Heart left ventricle (tissue), 13 donors: ENCODE measurements at regions not wholly inside any gene's neighbourhood (a gene's known extent, or its start where the extent isn't known, plus 50 kb on each side); places are given as distances from the start of the nearest gene placed in this dataset.
"Not testable (repeated sequence)": the region's sequence is repeated elsewhere in the genome, so short reads cannot be mapped to it uniquely, and the experiment has no call there.

Source experiments
- POLR2A ChIP-seq, 2 donors: fragments of 450-650 bp; IDR thresholded peaks; one replicate each; pipeline ENCODE4 v1.6.1; 2017; ENCODE audit warnings: antibody characterized with exemption in 2 of 2, mild to moderate bottlenecking in 2 of 2, moderate library complexity in 2 of 2
- TF ChIP-seq, protein P1 (sequence below), 12 donors: fragments of 200-600 bp; sonication (generic) in 4 of 12; IDR thresholded peaks; one replicate each; pipeline versions ENCODE4 v1.5.0 to v1.8.0; 2018 to 2022; ENCODE audit warnings: antibody characterized with exemption in 12 of 12, mild to moderate bottlenecking in 5 of 12
- donor health status: ischemic (EF 13 %, LVEDD 7.1; RV severe dilation, severe dysfunction).
- donor health status: DM: no; HTN: yes; CAD: no.
- donor health status: DM: no; HTN: no; CAD: no.
- donor health status: ischemic (EF 25% LVEDD 6.9; RV normal size, moderate dysfunction).
- donor health status: ischemic (EF 25% LVEDD 5.7; RV mildly dilated, moderate dysfunction).
- donor health status: ischemic (EF 35%, LVEDD 5.7; RV mildly dilated, moderate dysfunction).
- donor health status: nonischemic (EF 11% LVEDD 7.7; RV severe dilation, severe dysfunction).
- donor health status: DM: yes; HTN: yes; CAD: no.
- donor health status: PGD.
- donor health status: ischemic (EF 29% LVEDD 5.4; RV normal size, mild dysfunction).
- donor health status: nonischemic (EF 23%, LVEDD 6.1; RV moderate dilation, normal function).

DNA sequence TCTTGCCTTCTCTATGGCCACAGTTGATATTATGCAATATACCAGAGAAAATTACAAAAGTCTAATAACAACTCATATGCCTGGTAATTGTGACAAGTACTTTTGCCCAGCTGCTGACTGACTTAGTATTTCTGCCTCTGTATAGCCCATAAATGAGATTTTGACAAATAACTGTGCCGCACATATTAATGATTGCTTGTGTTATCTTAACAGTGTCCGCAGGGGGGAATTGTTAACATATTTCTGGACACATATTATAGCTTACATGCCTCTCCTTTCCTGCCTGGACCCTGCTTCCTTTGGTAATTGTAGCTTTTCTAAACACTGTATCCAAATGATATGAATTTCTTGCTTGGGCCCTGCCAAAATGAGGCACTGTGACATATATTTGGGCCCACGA lies 69.0 kb upstream of the BPY2B start:
- TF ChIP-seq, protein P1, sequence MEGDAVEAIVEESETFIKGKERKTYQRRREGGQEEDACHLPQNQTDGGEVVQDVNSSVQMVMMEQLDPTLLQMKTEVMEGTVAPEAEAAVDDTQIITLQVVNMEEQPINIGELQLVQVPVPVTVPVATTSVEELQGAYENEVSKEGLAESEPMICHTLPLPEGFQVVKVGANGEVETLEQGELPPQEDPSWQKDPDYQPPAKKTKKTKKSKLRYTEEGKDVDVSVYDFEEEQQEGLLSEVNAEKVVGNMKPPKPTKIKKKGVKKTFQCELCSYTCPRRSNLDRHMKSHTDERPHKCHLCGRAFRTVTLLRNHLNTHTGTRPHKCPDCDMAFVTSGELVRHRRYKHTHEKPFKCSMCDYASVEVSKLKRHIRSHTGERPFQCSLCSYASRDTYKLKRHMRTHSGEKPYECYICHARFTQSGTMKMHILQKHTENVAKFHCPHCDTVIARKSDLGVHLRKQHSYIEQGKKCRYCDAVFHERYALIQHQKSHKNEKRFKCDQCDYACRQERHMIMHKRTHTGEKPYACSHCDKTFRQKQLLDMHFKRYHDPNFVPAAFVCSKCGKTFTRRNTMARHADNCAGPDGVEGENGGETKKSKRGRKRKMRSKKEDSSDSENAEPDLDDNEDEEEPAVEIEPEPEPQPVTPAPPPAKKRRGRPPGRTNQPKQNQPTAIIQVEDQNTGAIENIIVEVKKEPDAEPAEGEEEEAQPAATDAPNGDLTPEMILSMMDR (IDR thresholded peaks at IDR 0.05): not testable (repeated sequence)
- TF ChIP-seq POLR2A (IDR thresholded peaks at IDR 0.05): not testable (repeated sequence)
